Esophagus muscularis mucosa (tissue), 4 donors: ENCODE measurements at regions not wholly inside any gene's neighbourhood (a gene's known extent, or its start where the extent isn't known, plus 50 kb on each side); places are given as distances from the start of the nearest gene placed in this dataset.

Experiments
- DNase-seq: peaks from one replicate; pipeline ENCODE4 v3.0.0-alpha.2; 2017; ENCODE audit errors: extremely low spot score
- H3K27ac ChIP-seq, 4 donors: fragments of 200-600 bp; sonication (generic); replicated peaks in 1 of 4; 1 replicate in 3 of 4; 2 replicates in 1 of 4; pipeline ENCODE4 v1.5.1; 2016 to 2019; ENCODE audit warnings: mild to moderate bottlenecking in 1 of 4
- H3K27me3 ChIP-seq, 4 donors: fragments of 200-600 bp; sonication (generic); one replicate each; pipeline versions ENCODE4 v1.5.1 to v1.6.0; 2016 to 2019
- H3K36me3 ChIP-seq, 4 donors: fragments of 200-600 bp; sonication (generic); one replicate each; pipeline ENCODE4 v1.5.1; 2016 to 2019
- H3K4me1 ChIP-seq, 4 donors: fragments of 200-600 bp; sonication (generic); one replicate each; pipeline ENCODE4 v1.5.1; 2016 to 2019
- H3K4me3 ChIP-seq, 4 donors: fragments of 200-600 bp; sonication (generic); 1 replicate in 2 of 4; 2 replicates in 2 of 4; pipeline ENCODE4 v1.5.1; 2016 to 2019; ENCODE audit warnings: mild to moderate bottlenecking in 4 of 4, moderate library complexity in 1 of 4
- H3K9me3 ChIP-seq, 4 donors: fragments of 200-600 bp; sonication (generic); 1 replicate in 3 of 4; 2 replicates in 1 of 4; pipeline ENCODE4 v1.5.1; 2016 to 2019
- EP300 ChIP-seq: sonication (generic); formaldehyde crosslinking; IDR thresholded peaks from one replicate; pipeline ENCODE4 v1.6.1; 2017; ENCODE audit warnings: antibody characterized with exemption
- POLR2A ChIP-seq: fragments of 450-650 bp; IDR thresholded peaks from one replicate; pipeline ENCODE4 v1.6.1; 2017; ENCODE audit warnings: antibody characterized with exemption, moderate library complexity, mild to moderate bottlenecking, low read depth
- POLR2AphosphoS5 ChIP-seq, 2 donors: sonication (generic); formaldehyde crosslinking; IDR thresholded peaks; one replicate each; pipeline ENCODE4 v1.6.1; 2017; ENCODE audit warnings: antibody characterized with exemption in 2 of 2
- WGBS: methylation state at CpG from one replicate; pipeline ENCODE4 v1.1.5; 2018; 5-methylcytosine and 5-hydroxymethylcytosine counted together
- intact Hi-C: fragments of 100-400 bp; cut with DNase I; formaldehyde crosslinking; loops from one replicate; pipeline ENCODE4 v1.15.1; 2023
- TF ChIP-seq, protein P1 (sequence below), 3 experiments: fragments of 200-600 bp in 2 of 3; fragments of 450-650 bp in 1 of 3; sonication (generic) in 2 of 3; IDR thresholded peaks; one replicate each; pipeline ENCODE4 v1.5.1; 2017 to 2019; ENCODE audit warnings: antibody characterized with exemption in 3 of 3, mild to moderate bottlenecking in 2 of 3, moderate library complexity in 1 of 3

DNA sequence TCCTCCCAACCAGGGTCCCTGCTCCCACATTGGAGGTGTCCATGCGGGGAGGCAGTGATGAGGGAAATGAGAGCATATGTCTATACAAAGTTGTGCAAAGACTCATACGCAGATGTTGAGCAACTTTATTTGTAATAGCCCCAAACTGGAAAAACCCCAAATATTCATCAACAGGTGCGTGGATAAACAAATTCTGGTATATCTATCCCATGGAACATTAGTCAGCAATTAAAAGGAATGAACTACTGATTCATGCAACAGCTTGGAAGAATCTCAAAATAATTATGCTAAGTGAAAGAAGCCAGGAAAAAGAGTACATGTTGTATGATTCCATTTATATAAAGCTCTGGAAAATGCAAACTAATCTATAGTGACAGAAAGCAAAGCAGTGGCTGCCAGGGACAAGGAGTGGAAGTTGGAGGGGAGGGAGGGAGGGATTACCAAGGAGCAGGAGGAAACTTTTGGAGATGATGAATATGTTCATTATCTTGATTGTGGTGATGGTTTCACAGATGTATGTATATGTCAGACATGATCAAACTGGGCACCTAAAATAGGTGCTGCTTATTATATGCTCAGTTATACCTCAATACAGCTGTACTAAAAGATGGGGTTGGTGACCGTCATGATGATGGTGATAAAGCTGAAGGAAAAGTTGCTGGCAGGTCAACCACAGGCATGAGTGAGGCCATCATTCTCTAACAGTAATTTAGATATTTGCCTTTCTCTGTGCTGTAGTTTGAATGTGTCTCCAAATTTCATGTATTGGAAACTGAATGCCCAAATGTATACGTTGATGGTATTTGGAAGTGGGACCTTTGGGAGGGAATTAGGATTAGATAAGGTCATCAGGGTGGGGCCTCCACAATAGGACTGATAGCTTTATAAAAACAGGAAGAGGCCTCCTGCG, 270.9 kb downstream of the CYP26B1 start:
- no peak for TF ChIP-seq POLR2A
- TF ChIP-seq, protein P1, sequence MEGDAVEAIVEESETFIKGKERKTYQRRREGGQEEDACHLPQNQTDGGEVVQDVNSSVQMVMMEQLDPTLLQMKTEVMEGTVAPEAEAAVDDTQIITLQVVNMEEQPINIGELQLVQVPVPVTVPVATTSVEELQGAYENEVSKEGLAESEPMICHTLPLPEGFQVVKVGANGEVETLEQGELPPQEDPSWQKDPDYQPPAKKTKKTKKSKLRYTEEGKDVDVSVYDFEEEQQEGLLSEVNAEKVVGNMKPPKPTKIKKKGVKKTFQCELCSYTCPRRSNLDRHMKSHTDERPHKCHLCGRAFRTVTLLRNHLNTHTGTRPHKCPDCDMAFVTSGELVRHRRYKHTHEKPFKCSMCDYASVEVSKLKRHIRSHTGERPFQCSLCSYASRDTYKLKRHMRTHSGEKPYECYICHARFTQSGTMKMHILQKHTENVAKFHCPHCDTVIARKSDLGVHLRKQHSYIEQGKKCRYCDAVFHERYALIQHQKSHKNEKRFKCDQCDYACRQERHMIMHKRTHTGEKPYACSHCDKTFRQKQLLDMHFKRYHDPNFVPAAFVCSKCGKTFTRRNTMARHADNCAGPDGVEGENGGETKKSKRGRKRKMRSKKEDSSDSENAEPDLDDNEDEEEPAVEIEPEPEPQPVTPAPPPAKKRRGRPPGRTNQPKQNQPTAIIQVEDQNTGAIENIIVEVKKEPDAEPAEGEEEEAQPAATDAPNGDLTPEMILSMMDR (IDR thresholded peaks at IDR 0.05), result no peak
- no peak for TF ChIP-seq EP300
- no peak for TF ChIP-seq POLR2AphosphoS5 (IDR thresholded peaks at IDR 0.05)
- intact Hi-C loops, result no loop called here
- no peaks in the 10 kb centered on the region for H3K9me3 ChIP-seq
- WGBS, result 97% methylated on average over 6 of the region's 6 CpGs
- DNase-seq, result no peak
- H3K27me3 ChIP-seq, result peaks cover 0 to 13% (median 0%) of the 10 kb centered on the region in 4 donors
- H3K36me3 ChIP-seq, result no peaks in the 10 kb centered on the region
- no peak overlapping the region for H3K4me3 ChIP-seq
- no peak overlapping the region for H3K27ac ChIP-seq
- H3K4me1 ChIP-seq, result peaks cover 11 to 17% (median 14%) of the 10 kb centered on the region in 4 donors

DNA sequence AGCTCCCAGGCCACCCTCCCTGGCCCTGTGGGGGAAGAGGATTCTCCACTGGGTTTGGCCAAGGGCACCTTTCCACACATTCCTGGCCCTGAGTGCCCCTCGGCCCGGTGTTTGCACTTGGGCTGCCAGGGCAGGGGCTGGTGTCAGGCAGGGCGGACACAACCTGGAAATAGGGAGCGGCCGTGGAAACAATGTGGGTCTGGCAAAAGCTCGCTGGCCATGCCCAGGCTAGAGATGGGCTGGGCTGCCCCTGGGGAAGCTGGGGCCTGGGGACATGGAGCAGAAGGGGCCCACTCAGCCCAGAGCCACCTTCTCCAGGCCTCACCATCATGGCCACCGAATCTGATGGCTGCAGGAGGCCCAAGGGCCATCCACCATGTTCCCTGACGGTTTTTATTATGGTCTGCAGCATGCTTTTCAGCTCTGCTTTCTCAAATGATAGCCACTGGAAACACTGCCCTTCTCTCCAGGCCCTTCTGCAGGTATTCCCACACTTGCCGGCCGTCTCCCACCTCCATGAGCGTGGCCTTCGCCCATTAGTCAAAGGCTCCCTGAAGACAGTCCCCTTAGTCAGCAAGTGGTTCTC, 275.1 kb downstream of the CYP26B1 start:
- TF ChIP-seq POLR2AphosphoS5 (IDR thresholded peaks at IDR 0.05), result no peak
- TF ChIP-seq POLR2A, result no peak
- TF ChIP-seq, protein P1 (IDR thresholded peaks at IDR 0.05), result no peak
- TF ChIP-seq EP300, result no peak
- no peak overlapping the region for H3K4me3 ChIP-seq
- no peak for DNase-seq
- H3K9me3 ChIP-seq, result no peaks in the 10 kb centered on the region
- H3K36me3 ChIP-seq, result no peaks in the 10 kb centered on the region
- H3K4me1 ChIP-seq, result peaks cover 0 to 4% (median 1%) of the 10 kb centered on the region in 4 donors
- intact Hi-C loops, result no loop called here
- no peak overlapping the region for H3K27ac ChIP-seq
- H3K27me3 ChIP-seq, result peaks cover 0 to 20% (median 0%) of the 10 kb centered on the region in 4 donors
- 96% methylated on average over 10 of the region's 12 CpGs for WGBS

DNA sequence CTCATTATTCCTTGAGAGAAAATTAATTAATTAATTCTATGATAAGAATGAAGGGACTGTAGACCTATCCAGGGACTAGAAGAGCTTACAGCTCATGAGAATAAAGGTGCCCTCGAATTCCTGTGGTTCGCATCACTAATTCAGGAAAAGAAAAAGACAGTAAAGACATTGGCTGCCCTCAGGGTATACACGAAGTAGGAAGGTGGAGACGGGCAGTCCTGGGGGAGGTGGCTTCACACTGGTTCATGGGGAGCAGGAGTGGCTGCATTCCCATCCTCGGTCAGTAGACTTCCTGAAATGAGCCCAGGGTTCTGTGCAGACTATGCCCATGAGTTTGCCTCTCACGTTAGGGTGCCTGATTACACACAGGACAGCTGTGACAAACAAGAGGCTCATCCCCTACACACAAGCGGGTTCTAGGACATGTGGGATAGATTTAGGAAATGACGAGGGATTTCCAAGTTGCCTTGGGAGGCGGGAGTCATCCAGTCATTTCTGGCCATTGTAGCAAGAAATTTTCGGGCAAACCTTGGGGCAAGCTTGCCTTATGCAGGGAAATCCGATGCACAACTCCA, 282.2 kb downstream of the CYP26B1 start:
- Histone ChIP-seq H3K4me1 (no peaks in the 10 kb centered on the region), H3K9me3 (no peaks in the 10 kb centered on the region), H3K36me3 (no peaks in the 10 kb centered on the region), H3K27me3 (peaks cover 0 to under 1% (median 0%) of the 10 kb centered on the region in 4 donors), H3K27ac (no peak overlapping the region), H3K4me3 (no peak overlapping the region)
- 79% methylated on average over 11 of the region's 11 CpGs for WGBS
- TF ChIP-seq EP300 (no peak), POLR2AphosphoS5 (IDR thresholded peaks at IDR 0.05) (no peak), POLR2A (no peak)
- TF ChIP-seq, protein P1 (IDR thresholded peaks at IDR 0.05), result no peak
- intact Hi-C loops, result no loop called here
- DNase-seq, result no peak

DNA sequence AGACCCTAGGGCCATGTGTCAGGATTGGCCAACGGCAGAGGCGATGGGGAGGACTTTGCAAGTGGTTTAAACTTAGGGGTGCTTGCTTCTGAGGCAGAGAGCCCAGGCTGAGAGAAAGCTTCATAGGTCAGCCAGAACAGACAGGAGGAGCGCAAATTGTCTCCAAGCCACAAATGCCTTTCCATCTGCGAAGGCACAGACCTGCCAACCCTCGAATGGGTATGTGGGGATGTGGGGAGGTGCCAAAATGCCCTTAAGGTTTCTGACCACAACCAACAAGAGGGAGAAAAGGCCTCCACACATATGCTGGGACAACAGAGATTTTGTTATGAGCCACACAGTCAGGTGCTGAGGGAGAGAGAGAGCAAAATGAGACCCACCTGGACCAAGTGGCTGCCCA, 283.6 kb downstream of the CYP26B1 start:
- no peak overlapping the region for H3K4me3 ChIP-seq
- no peaks in the 10 kb centered on the region for H3K27me3 ChIP-seq
- no peak overlapping the region for H3K27ac ChIP-seq
- 90% methylated on average over 5 of the region's 5 CpGs for WGBS
- intact Hi-C loops, result no loop called here
- H3K9me3 ChIP-seq, result no peaks in the 10 kb centered on the region
- H3K36me3 ChIP-seq, result no peaks in the 10 kb centered on the region
- DNase-seq, result no peak
- H3K4me1 ChIP-seq, result no peaks in the 10 kb centered on the region
- TF ChIP-seq POLR2AphosphoS5 (IDR thresholded peaks at IDR 0.05) (no peak), POLR2A (no peak), EP300 (no peak)
- TF ChIP-seq, protein P1 (IDR thresholded peaks at IDR 0.05), result no peak
